ENCODE measurements at regions not wholly inside any gene's neighbourhood (a gene's known extent, or its start where the extent isn't known, plus 50 kb on each side); places are given as distances from the start of the nearest gene placed in this dataset.

DNA sequence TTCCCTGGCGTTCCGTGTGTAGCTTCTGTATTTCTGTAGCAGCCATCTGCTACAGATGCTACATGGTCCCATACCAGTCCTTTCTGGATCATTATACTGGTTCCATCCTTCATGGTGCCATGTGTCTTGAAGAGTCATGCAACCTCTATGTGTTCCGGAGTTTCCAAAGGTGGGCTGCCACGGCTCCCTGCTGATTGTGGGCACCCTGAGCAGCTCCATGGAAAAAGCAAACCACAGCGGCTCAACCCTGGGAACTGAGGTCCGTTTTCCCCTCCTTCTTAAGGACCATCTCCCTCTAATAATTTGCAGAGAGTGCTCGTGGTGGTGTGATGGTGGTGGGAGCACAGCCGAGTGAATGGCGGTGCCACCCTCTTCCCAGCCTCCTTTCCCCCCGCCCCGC, 600.4 kb downstream of the CCDC171 start:
- Histone ChIP-seq H3K4me3 (ENCODE audit: low read length) (no peak overlapping the region), H3K9me3 (replicated peaks; ENCODE audit: insufficient read depth, low read length) (no peaks in the 10 kb centered on the region), H3K79me2 (ENCODE audit: low read length) (no peaks in the 10 kb centered on the region), H3F3A (ENCODE audit: insufficient read depth, low read length) (no peaks in the 10 kb centered on the region), H3K27me3 (replicated peaks; ENCODE audit: insufficient read depth, low read length) (no peaks in the 10 kb centered on the region), H3K4me1 (ENCODE audit: low read length) (no peaks in the 10 kb centered on the region), H3K27ac (ENCODE audit: low read length) (no peak overlapping the region), H3K9ac (ENCODE audit: low read length) (no peak overlapping the region), H3K36me3 (replicated peaks; ENCODE audit: insufficient read depth, low read length) (no peaks in the 10 kb centered on the region), H4K20me1 (ENCODE audit: insufficient read depth, low read length) (no peaks in the 10 kb centered on the region), H3K4me2 (ENCODE audit: low read depth, low read length) (no peak overlapping the region), H2AFZ (ENCODE audit: low read length) (no peak overlapping the region), H3K9me2 (replicated peaks; ENCODE audit: insufficient read depth, low read length) (no peaks in the 10 kb centered on the region)
- TF ChIP-seq EZH2phosphoT487 (IDR thresholded peaks at IDR 0.05; ENCODE audit: low read length) = no peak
- no peak for TF ChIP-seq EZH2 (optimal IDR thresholded peaks at IDR 0.05; ENCODE audit: low read depth, low read length)
- TF ChIP-seq, protein P1, sequence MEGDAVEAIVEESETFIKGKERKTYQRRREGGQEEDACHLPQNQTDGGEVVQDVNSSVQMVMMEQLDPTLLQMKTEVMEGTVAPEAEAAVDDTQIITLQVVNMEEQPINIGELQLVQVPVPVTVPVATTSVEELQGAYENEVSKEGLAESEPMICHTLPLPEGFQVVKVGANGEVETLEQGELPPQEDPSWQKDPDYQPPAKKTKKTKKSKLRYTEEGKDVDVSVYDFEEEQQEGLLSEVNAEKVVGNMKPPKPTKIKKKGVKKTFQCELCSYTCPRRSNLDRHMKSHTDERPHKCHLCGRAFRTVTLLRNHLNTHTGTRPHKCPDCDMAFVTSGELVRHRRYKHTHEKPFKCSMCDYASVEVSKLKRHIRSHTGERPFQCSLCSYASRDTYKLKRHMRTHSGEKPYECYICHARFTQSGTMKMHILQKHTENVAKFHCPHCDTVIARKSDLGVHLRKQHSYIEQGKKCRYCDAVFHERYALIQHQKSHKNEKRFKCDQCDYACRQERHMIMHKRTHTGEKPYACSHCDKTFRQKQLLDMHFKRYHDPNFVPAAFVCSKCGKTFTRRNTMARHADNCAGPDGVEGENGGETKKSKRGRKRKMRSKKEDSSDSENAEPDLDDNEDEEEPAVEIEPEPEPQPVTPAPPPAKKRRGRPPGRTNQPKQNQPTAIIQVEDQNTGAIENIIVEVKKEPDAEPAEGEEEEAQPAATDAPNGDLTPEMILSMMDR (IDR thresholded peaks at IDR 0.05; ENCODE audit: low read length) = no peak
- no peak for DNase-seq

DNA sequence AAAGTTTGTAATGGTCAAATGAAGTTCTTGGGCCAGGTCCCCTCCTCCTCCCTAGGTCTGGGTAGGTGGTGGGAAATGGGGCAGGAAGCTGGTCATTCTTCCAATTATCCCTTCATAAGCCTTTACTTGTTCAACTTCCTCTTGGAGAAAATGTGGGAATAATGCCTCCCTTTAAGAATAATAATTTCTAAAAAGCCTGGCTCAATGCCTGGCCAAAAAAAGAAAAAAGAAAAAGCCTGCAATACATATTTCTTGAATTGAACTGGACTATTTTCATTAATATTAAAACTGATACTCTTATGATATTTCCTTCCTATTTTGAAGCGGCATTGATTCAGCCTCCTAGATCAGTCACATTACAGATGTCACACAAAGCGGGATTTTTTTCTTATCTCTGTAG, 600.9 kb downstream of the CCDC171 start:
- no peaks in the 10 kb centered on the region for H3K4me1 ChIP-seq (ENCODE audit: low read length)
- H3K9me3 ChIP-seq (replicated peaks; ENCODE audit: insufficient read depth, low read length) = no peaks in the 10 kb centered on the region
- H3K4me3 ChIP-seq (ENCODE audit: low read length) = no peak overlapping the region
- no peak overlapping the region for H3K9ac ChIP-seq (ENCODE audit: low read length)
- no peak overlapping the region for H2AFZ ChIP-seq (ENCODE audit: low read length)
- no peaks in the 10 kb centered on the region for H3K27me3 ChIP-seq (replicated peaks; ENCODE audit: insufficient read depth, low read length)
- no peak for DNase-seq
- H3K36me3 ChIP-seq (replicated peaks; ENCODE audit: insufficient read depth, low read length) = no peaks in the 10 kb centered on the region
- TF ChIP-seq, protein P1 (IDR thresholded peaks at IDR 0.05; ENCODE audit: low read length) = no peak
- no peak for TF ChIP-seq EZH2 (optimal IDR thresholded peaks at IDR 0.05; ENCODE audit: low read depth, low read length)
- no peak for TF ChIP-seq EZH2phosphoT487 (IDR thresholded peaks at IDR 0.05; ENCODE audit: low read length)
- no peaks in the 10 kb centered on the region for H3K9me2 ChIP-seq (replicated peaks; ENCODE audit: insufficient read depth, low read length)
- H3F3A ChIP-seq (ENCODE audit: insufficient read depth, low read length) = no peaks in the 10 kb centered on the region
- no peak overlapping the region for H3K4me2 ChIP-seq (ENCODE audit: low read depth, low read length)
- no peaks in the 10 kb centered on the region for H4K20me1 ChIP-seq (ENCODE audit: insufficient read depth, low read length)
- no peak overlapping the region for H3K27ac ChIP-seq (ENCODE audit: low read length)
- no peaks in the 10 kb centered on the region for H3K79me2 ChIP-seq (ENCODE audit: low read length)

DNA sequence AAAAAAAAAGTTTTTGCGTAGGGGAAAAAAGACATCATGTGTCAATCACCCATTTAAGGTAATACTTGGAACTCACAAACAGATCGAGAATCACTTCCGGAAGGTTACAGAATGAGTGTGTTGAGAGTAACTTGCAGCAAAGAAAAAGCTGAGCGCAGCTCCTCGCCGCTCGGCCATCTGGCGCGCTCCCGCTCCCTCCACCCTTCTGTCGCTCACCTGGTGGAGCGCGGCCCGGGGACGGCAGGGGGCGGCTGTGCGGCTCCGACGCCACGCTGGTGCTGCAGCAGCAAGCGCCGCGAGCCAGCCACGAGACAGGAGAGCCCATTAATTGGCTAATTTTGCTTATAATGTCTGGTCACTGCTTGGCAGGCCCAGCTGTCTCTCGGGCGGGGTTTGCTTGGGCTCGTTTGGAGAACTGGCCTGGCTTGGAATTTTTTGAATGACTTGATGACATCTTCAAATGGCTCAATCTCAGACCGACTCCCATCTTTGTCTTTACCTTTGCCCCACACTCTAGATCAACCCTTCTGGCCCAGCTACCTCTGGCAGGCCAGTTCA, 601.8 kb downstream of the CCDC171 start:
- Histone ChIP-seq H3K9ac (ENCODE audit: low read length) (no peak overlapping the region), H2AFZ (ENCODE audit: low read length) (0 out of 2 replicates have a peak overlapping the region, but pooled peaks have one; percentile 31), H3K9me3 (replicated peaks; ENCODE audit: insufficient read depth, low read length) (no peaks in the 10 kb centered on the region), H3K79me2 (ENCODE audit: low read length) (no peaks in the 10 kb centered on the region), H3F3A (ENCODE audit: insufficient read depth, low read length) (no peaks in the 10 kb centered on the region), H3K4me1 (ENCODE audit: low read length) (no peaks in the 10 kb centered on the region), H3K36me3 (replicated peaks; ENCODE audit: insufficient read depth, low read length) (no peaks in the 10 kb centered on the region), H3K4me3 (ENCODE audit: low read length) (no peak overlapping the region), H3K4me2 (ENCODE audit: low read depth, low read length) (peak overlapping the region; percentile 59; the same call in 1 of the 2 replicates), H3K9me2 (replicated peaks; ENCODE audit: insufficient read depth, low read length) (no peaks in the 10 kb centered on the region), H4K20me1 (ENCODE audit: insufficient read depth, low read length) (no peaks in the 10 kb centered on the region), H3K27me3 (replicated peaks; ENCODE audit: insufficient read depth, low read length) (no peaks in the 10 kb centered on the region), H3K27ac (ENCODE audit: low read length) (no peak overlapping the region)
- DNase-seq = peak; percentile 69
- no peak for TF ChIP-seq EZH2phosphoT487 (IDR thresholded peaks at IDR 0.05; ENCODE audit: low read length)
- TF ChIP-seq, protein P1 (IDR thresholded peaks at IDR 0.05; ENCODE audit: low read length) = peak; percentile 50

All from MM.1S (cell line).